ENCODE measurements at regions not wholly inside any gene's neighbourhood (a gene's known extent, or its start where the extent isn't known, plus 50 kb on each side); places are given as distances from the start of the nearest gene placed in this dataset.

DNA sequence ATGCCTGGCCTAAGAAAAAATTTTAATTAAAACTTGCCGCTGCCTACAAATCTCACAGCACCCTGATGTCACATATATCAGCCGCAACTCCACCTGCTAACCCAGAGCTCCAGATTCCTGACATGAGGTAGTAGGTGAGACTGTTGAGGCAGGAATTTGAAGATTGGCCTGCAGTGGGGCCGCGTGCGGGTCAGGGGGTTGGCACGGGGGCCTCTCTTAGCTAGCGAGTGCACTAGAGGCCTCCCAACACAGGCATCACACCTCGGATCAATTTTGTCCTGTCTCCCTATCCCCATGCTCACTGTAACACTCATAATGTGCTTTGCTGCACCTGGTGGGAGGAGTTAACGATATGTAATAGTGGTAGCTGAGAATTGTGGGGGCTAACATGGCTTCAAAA lies 349.8 kb downstream of the CDC5L start:
- TF ChIP-seq, protein P1, sequence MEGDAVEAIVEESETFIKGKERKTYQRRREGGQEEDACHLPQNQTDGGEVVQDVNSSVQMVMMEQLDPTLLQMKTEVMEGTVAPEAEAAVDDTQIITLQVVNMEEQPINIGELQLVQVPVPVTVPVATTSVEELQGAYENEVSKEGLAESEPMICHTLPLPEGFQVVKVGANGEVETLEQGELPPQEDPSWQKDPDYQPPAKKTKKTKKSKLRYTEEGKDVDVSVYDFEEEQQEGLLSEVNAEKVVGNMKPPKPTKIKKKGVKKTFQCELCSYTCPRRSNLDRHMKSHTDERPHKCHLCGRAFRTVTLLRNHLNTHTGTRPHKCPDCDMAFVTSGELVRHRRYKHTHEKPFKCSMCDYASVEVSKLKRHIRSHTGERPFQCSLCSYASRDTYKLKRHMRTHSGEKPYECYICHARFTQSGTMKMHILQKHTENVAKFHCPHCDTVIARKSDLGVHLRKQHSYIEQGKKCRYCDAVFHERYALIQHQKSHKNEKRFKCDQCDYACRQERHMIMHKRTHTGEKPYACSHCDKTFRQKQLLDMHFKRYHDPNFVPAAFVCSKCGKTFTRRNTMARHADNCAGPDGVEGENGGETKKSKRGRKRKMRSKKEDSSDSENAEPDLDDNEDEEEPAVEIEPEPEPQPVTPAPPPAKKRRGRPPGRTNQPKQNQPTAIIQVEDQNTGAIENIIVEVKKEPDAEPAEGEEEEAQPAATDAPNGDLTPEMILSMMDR (IDR thresholded peaks at IDR 0.05; ENCODE audit: borderline replicate concordance, extremely low read depth, low read length, poor library complexity, severe bottlenecking): no peak
- TF ChIP-seq EZH2 (IDR thresholded peaks at IDR 0.05; ENCODE audit: borderline replicate concordance, low read depth, low read length, severe bottlenecking): no peak
